Right lobe of liver (tissue), 4 donors: ENCODE measurements at regions not wholly inside any gene's neighbourhood (a gene's known extent, or its start where the extent isn't known, plus 50 kb on each side); places are given as distances from the start of the nearest gene placed in this dataset.

Source experiments
- CTCF ChIP-seq, 4 donors: fragments of 200-600 bp in 3 of 4; fragments of 450-650 bp in 1 of 4; IDR thresholded peaks; one replicate each; pipeline versions ENCODE4 v1.5.1 to v1.8.0; 2016 to 2022; ENCODE audit warnings: antibody characterized with exemption in 4 of 4, mild to moderate bottlenecking in 2 of 4
- POLR2A ChIP-seq: fragments of 450-650 bp; IDR thresholded peaks from one replicate; pipeline ENCODE4 v1.6.1; 2017; ENCODE audit warnings: antibody characterized with exemption, mild to moderate bottlenecking
- donor health status: DM: no; HTN: no; CAD: no.
- donor health status: DM: no; HTN: no; CAD: no.
- donor health status: DM: no; HTN: yes; CAD: no.

- TF ChIP-seq CTCF (IDR thresholded peaks at IDR 0.05) (no peak), POLR2A (no peak)
These were observed 166.2 kb upstream of the ZNF462 start for GRCh38 chr9:106696804-106697203.
